ENCODE measurements at regions not wholly inside any gene's neighbourhood (a gene's known extent, or its start where the extent isn't known, plus 50 kb on each side); places are given as distances from the start of the nearest gene placed in this dataset.

GRCh38 chr14:26959972-26960660, 362.3 kb upstream of the NOVA1 start:
- WGBS, 2 donors, result 79 to 81% methylated on average over 10 of the region's 10 CpGs
- TF ChIP-seq POLR2A (IDR thresholded peaks at IDR 0.05) (no peak), CTCF (IDR thresholded peaks at IDR 0.05) (no peak)
- H3K4me3 ChIP-seq, result no peak overlapping the region
- H3K4me1 ChIP-seq, result no peaks in the 10 kb centered on the region
- no peak for DNase-seq
- no peaks in the 10 kb centered on the region for H3K9me3 ChIP-seq
- H3K36me3 ChIP-seq (ENCODE audit: low read depth, missing control alignments), result no peaks in the 10 kb centered on the region
- no peaks in the 10 kb centered on the region for H3K27me3 ChIP-seq
- intact Hi-C loops (cut with DNase I; ENCODE audit: low total_unique reads), result no loop called here
- no peak overlapping the region for H3K27ac ChIP-seq

DNA sequence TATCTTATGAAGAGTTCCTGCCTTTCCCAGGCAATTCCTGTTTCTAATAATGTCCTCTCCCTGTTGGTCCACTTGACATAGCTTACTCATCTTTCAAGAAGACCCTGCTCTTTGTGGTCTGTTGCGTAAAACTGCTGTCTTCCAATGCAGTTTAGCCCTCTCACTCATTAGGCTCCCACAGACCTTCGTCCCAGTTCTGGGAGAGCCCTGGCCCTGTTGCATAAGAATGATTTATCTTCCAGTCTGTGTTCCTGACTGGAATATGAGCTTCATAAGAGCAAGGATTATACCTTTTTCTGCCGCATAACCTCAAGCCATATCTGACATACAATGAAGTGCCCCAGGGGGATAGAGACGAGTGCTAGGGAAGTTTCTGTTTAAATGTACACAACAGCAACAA, 365.9 kb upstream of the NOVA1 start:
- 68 to 77% methylated on average over 4 of the region's 4 CpGs for WGBS, 2 donors
- H3K4me1 ChIP-seq, result no peaks in the 10 kb centered on the region
- no peak overlapping the region for H3K27ac ChIP-seq
- TF ChIP-seq CTCF (IDR thresholded peaks at IDR 0.05) (no peak), POLR2A (IDR thresholded peaks at IDR 0.05) (no peak)
- no peaks in the 10 kb centered on the region for H3K36me3 ChIP-seq (ENCODE audit: low read depth, missing control alignments)
- H3K27me3 ChIP-seq, result no peaks in the 10 kb centered on the region
- no peak overlapping the region for H3K4me3 ChIP-seq
- H3K9me3 ChIP-seq, result no peaks in the 10 kb centered on the region
- intact Hi-C loops (cut with DNase I; ENCODE audit: low total_unique reads), result no loop called here
- DNase-seq, result no peak

DNA sequence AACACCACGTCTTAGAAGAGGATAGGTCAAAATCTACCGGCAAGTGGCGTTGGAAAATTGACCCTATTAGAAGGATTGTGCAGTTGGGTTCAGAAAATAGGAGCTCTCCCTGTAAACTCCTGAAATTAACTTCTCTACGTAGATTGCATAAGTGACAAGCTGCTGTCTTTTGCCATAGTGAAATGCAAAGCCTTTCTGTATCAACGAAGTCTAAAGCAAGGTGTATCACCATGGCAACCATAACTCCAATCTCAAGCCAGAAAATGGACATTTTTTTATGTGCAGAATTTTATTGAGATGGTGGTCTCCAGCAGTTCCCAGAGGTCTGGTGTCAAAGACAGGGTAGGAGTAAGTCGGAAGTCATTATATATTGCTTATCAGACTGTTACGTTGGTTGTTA, 367.7 kb upstream of the NOVA1 start:
- 69 to 76% methylated on average over 7 of the region's 7 CpGs for WGBS, 2 donors
- Histone ChIP-seq H3K4me3 (no peak overlapping the region), H3K4me1 (no peaks in the 10 kb centered on the region), H3K27ac (no peak overlapping the region), H3K9me3 (no peaks in the 10 kb centered on the region), H3K27me3 (no peaks in the 10 kb centered on the region), H3K36me3 (ENCODE audit: low read depth, missing control alignments) (no peaks in the 10 kb centered on the region)
- intact Hi-C loops (cut with DNase I; ENCODE audit: low total_unique reads), result no loop called here
- TF ChIP-seq CTCF (IDR thresholded peaks at IDR 0.05) (no peak), POLR2A (IDR thresholded peaks at IDR 0.05) (no peak)
- DNase-seq, result no peak

DNA sequence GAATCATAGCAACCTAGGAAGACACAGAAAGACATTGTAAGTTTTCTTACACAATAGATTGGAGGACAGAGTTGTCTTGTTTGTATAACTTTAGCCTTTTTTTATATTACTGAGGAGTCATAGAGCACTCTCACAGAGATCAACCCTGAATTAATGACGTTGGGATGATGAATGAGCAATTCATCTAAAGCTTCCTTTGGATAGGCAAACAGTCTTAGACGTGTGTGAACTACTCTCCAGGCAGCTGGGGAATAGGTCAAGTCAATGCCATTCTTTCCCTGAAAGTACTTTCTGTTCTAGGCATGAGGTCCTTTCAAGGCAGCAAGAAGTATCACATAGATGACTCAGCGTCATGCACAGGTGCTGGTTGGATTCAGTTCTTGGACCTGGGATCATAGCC, 369.1 kb upstream of the NOVA1 start:
- Histone ChIP-seq H3K27me3 (no peaks in the 10 kb centered on the region), H3K36me3 (ENCODE audit: low read depth, missing control alignments) (no peaks in the 10 kb centered on the region), H3K4me1 (no peaks in the 10 kb centered on the region), H3K4me3 (no peak overlapping the region), H3K9me3 (no peaks in the 10 kb centered on the region), H3K27ac (no peak overlapping the region)
- TF ChIP-seq CTCF (IDR thresholded peaks at IDR 0.05), result no peak
- TF ChIP-seq POLR2A (IDR thresholded peaks at IDR 0.05), result no peak
- 18 to 30% methylated on average over 3 of the region's 3 CpGs for WGBS, 2 donors
- intact Hi-C loops (cut with DNase I; ENCODE audit: low total_unique reads), result no loop called here
- no peak for DNase-seq

DNA sequence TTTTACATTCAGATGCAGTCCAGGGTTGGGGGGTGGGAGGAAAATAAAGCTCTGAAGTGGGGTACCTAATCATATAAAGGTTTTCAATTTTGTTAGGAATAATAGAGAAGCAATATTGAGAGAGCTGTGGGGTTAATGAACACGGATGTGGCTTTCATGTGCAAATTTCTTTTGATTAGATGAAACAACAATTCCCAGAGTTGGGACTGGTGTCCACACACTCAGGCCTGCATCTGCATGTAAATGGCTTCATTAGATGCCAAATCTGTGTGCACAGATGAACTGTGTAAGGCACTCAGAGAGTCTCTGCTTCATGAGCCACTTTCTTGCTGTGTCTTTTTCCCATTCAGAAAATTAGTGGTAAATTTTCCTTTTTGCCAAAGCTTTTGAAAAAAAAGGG, 377.1 kb upstream of the NOVA1 start:
- Histone ChIP-seq H3K4me1 (no peaks in the 10 kb centered on the region), H3K27me3 (no peaks in the 10 kb centered on the region), H3K4me3 (no peak overlapping the region), H3K27ac (no peak overlapping the region), H3K36me3 (ENCODE audit: low read depth, missing control alignments) (no peaks in the 10 kb centered on the region), H3K9me3 (no peaks in the 10 kb centered on the region)
- no peak for TF ChIP-seq POLR2A (IDR thresholded peaks at IDR 0.05)
- no peak for TF ChIP-seq CTCF (IDR thresholded peaks at IDR 0.05)
- 88 to 91% methylated on average over 1 of the region's 1 CpG for WGBS, 2 donors
- DNase-seq, result no peak
- intact Hi-C loops (cut with DNase I; ENCODE audit: low total_unique reads), result no loop called here
